ENCODE measurements at regions not wholly inside any gene's neighbourhood (a gene's known extent, or its start where the extent isn't known, plus 50 kb on each side); places are given as distances from the start of the nearest gene placed in this dataset.
"Not testable (repeated sequence)": the region's sequence is repeated elsewhere in the genome, so short reads cannot be mapped to it uniquely, and the experiment has no call there.

DNA sequence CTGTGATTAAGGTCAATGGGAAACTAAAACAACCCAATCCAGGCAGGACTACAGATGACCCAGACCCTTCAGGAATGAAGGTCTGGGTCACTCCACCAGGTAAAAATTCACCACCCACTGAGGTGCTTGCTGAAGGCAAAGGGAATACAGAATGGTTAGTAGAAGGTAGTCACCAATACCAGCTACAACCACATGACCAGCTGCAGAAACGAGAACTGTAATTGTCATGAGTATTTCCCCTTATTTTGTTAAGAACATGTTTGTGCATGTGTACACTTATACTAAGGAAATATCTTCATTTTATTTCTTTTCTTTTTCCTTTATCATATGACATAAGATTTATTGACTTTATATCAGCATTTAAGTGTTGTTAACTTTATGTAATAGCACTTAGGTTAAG is 126.1 kb upstream of the ZC3H12C start:
- intact Hi-C loops (cut with micrococcal nuclease), result not testable (repeated sequence)

DNA sequence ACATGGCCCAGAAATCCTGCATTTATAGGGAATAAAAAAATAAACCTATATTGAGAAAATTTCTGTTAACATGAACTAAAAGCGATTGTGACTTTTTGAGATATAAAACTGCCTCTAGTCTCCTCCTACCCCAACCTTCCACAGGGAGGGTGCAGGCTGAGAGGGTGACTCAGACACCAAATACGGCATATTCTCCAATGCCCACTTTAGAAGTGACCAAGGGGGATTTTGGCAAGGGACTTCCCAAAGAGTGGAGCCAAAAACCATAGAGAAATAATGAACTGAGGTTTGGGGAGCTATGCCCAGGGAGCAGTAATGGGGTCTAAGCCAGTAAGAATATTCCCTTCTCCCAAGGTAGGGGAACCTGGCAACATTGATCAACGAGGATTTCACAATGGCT is 124.9 kb upstream of the ZC3H12C start:
- intact Hi-C loops (cut with micrococcal nuclease), result no loop called here

DNA sequence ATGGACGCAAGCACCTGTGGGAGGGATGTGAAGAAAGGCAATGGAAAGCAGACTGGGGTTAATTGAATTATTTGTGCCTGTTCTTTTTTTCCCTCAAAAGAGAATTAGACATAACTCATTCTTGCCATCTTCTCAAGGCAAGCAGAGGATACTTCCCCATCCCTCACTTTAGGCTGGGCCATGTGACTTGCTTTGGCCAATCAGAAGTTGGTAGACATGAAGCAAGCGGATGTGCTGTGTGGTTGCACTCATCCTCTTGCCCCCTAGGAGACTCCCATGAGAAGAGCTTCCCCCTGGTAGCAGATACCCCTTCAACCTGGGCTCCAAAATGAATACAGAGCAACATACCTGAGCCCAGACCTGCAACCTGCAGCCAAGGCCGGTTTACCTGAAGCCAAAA is 124.4 kb upstream of the ZC3H12C start:
- intact Hi-C loops (cut with micrococcal nuclease), result no loop called here

DNA sequence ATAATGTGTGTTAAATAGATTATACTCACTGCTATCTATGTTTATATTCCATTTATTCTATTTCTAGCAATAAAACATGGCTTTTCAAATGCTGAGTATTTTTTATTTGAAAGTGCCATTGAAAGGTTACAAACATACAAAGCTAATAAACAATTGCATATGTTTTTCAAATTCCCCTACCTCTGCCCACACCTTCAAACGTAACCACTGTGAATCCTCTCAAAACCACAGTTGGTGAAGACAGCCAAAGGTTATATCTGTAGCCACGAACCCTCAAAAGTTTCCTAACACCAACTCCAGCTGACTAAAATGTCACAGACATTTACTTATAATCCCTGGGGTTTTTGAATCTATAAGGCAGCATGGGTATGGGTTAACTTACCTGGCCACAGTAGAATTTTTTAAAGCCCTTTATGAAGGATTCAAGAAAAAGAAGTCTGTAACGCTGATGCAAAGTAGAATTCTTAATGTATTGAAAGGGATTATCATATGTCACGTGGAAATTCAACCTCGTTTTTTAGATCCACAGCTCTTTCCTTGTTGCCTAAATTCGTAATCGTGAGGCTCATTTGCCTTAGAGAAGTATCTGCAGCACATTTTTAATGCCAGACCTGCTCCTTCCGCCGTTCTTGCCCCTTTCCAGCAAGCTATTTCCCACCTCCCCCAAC is 122.5 kb upstream of the ZC3H12C start:
- intact Hi-C loops (cut with micrococcal nuclease), result loop anchor here (1.0 kb wide), 2 partner anchors 15 to 108 kb away; no protein-coding TSS in a partner anchor

DNA sequence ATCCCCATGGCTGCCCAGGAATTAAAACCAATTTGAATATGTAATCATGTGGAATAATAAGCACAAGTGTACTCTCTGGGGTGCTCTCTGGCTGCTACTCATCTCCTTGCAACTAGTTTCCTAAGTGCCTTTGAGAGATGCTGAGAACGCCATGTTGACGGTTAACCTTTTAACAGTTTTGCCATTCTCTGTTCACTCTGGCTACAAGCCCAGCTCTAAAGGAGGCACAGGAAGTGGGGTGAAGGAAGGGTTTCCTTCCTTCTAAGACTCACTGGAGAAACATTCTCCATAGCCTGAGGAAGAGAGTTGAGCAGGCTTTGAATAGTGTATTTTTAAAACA is 122.0 kb upstream of the ZC3H12C start:
- intact Hi-C loops (cut with micrococcal nuclease), result loop anchor here (1.0 kb wide), 1 partner anchor 14 kb away; no protein-coding TSS in a partner anchor

DNA sequence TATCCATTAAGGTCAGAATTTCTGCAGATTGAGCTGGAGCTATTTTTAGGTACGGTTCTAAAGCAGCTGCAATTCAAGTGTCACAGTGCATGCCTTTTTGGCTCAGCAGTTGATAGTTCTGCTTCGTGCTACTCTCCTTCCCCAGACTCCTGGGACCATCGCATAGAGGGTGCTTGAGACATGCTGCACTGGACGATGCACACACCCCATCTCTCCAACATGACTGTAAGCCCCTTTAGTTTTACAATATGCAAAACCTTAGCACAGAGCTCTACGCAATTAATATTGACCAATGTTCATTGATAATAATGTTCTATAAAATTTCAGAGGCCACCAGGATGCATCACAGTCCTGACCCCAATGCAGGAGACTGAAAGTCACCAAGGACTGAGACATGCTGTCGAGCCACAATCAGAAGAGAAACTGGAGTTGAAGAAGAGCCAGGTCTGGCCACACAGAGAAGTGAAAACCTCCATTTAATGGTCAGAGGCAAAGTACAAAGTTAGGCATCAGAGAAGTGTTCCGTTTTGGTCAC is 120.9 kb upstream of the ZC3H12C start:
- intact Hi-C loops (cut with micrococcal nuclease), result no loop called here

DNA sequence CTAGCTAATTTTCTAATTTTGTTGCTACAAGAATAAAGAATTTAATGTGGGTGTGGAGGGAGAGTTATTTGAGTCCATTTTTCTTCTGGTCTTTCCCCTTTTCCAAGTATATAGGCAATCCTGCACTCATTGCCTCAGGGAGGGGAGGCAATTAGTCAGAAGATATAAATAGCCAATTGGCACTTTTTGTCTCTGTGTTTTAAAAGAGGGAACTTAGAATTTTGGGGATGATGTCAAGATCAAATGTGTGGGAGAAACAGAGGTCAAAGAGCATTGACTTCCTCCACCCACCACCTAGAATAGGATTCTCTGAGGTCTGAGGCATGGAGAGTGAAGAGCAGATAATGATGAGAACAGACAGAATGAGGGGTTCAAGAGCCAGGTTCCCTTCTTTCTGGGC is 120.3 kb upstream of the ZC3H12C start:
- intact Hi-C loops (cut with micrococcal nuclease), result no loop called here

DNA sequence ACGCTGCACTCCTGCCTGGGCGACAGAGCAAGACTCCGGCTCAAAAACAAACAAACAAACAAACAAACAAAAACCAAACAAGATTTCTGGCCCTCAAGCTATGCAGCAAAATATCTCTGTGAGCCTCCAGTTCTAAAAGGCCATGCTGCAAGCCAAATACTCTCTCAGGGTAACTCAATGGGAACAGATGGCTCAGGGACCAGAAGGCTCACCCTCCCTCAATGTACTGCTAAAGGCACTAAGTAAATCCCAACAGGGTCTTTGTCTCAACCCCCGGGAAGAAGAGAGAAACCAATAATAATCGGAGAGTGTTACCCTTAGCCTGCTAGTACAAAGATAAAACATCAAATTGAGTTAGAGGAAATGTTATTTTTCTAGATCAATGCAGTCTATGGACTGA is 119.7 kb upstream of the ZC3H12C start:
- intact Hi-C loops (cut with micrococcal nuclease), result no loop called here

DNA sequence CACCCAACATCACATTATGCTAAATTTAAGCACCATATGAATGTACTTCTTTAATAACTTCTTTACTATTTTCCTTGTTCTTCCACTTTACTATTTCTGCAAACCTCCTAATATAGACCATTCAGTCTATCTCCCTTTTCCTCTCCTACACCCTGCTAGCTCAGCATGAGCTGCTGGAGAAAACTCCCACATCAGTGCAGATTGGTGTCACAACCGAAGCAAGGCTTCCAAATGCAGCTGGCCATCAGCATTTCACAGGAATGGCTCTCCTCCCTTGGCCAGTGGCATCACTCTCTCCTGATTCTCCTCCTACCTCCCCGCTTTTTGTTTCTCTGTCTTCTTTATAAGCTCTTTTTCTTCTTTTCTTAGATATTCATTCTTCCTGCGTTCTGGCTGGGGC is 118.7 kb upstream of the ZC3H12C start:
- intact Hi-C loops (cut with micrococcal nuclease), result no loop called here

DNA sequence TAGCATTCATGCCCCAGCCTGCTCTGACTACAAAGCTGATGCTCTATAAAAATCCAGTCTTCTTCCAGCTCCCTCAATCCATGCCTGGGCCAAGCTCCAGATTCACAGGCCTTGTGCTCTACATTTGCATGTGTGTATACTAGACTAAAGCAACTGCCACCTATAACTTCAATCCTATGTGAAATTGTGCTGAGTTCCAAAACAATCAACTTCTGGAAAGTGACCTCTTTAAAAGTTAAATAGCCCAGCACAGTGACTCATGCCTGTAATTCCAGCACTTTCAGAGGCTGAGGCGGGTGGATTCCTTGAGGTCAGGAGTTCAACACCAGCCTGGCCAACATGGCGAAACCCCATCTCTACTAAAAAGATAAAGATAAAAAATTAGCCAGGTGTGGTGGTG is 114.3 kb upstream of the ZC3H12C start:
- intact Hi-C loops (cut with micrococcal nuclease), result no loop called here

DNA sequence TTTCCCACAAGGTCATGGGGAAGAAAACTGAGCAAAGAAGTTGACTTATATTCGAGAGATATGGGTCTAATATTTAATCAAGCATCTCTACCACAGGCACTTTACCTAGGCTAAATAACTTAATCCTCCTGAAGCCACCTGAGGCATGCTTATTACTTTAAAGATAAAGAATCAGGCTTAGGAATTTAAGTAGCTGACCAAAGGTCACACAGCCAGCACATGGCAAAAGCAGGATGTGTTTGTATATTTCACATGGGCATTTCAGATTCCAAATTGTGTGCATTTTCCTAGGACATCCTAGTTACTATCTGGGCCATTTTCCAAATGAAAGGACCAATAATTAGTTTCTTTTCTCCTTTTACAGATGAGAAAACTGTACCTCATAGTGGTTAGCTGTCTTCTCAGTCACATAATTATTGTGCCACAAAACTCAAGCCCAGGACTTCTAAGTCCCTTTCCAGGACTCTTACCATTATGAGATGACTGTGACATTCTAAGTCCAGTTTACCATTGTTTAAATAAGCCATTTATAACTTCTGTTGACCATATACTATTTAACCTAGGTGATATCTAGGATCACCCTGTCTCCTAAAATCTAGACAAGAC is 112.1 kb upstream of the ZC3H12C start:
- intact Hi-C loops (cut with micrococcal nuclease), result no loop called here

DNA sequence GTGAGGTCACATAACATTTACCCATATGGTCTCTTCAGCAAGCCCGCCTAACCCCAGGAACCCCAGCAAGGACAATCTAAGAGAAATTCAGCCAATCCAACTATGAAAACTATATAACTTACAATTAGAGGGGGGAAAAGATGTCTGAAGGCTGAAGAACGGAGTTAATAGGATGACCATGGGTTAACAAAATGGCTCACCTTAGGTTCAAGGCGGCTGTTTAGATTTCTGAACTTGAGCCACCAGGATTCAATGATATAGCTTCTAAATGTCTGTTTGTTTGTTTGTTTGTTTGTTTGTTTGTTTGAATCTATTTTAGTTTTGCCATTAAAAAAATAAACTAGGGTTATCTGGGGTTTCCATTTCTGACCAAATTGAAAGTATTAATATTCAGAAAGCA is 109.8 kb upstream of the ZC3H12C start:
- intact Hi-C loops (cut with micrococcal nuclease), result no loop called here

DNA sequence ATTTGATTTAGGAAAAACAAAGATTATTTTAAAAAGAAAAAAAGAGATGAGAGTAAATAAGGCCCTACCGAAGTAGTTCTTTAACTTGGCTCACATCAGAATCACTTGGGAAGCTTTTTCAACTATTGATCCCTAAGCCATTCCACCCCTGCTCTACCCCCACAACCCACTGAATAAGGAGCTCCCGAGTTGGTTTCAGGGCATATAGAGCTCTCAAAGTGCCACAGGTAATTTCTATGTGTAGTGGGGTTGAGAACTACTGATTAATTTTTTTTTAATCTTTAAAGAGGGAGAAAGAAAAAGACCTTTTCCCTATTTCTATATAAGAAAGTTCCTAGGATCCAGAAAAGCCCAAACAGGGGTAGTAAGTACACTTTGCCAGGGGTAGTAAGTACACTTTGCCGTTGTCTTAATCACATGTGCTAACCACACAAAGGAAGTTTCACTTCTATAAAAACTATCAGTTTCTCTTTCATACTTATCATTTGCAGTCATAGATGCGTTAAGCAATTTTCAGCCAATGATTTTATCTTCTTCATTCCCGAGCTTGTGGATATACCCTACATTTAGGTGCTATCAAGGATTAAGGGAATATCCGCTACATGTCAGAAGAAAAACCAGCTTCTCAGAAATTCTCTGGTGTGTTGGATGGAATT is 108.4 kb upstream of the ZC3H12C start:
- intact Hi-C loops (cut with micrococcal nuclease), result loop anchor here (1.0 to 2.0 kb wide), 5 partner anchors 13 to 364 kb away; partner anchors contain the start of gene ZC3H12C

DNA sequence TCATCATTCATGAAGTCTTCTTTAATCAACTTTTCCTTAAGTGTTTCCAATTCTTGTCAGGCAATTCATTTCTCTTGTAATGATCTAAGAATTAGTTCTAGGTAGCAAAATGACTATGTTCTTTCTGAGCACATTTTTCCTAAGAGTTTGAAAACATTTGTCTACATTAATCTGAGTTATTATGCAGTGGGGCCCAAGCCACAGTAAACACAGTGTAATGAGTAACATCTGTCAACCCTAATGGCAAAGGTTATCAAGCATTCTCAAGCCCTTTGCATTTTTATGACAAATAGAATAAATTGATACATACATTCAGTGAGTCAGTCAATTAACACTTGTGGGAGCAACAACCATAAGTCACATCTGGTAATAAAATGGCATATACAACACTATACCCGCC is 106.7 kb upstream of the ZC3H12C start:
- intact Hi-C loops (cut with micrococcal nuclease), result no loop called here

DNA sequence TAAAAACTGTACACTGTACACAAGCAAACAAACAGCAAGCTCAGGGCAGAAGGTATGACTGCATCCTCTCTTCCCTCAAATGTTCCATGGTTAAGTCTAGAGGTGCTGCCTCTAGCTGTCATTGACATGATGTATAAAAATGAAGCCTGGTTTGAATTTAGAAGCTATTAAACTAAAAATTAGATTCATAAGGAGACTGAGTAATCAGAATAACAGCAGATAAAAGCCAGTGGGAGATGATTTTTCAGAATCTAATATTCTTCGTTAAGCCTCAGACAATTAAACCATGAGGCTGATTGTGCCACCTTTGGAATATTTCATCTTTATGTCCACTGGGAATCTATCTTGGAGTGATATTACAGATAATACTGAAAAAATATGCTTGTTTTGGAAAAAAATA is 101.4 kb upstream of the ZC3H12C start:
- intact Hi-C loops (cut with micrococcal nuclease), result no loop called here

DNA sequence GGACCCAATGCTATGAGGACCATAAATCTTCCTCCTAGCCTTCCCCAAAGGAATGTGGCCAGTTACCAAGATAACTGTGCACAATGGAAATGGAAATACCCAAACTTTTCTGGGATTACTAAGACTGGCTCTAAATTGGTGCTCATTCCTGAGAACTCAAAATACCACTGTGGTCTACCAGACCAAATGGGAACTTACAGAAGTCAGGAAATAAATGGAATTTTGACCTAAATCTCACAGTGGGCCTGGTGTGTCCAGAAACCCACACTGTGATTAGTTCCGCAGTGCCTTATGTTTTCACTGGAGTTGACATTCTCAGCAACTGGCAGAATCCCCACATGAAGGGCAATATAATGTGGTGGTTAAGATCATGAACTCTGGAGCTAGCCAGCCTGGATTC is 99.4 kb upstream of the ZC3H12C start:
- intact Hi-C loops (cut with micrococcal nuclease), result no loop called here

DNA sequence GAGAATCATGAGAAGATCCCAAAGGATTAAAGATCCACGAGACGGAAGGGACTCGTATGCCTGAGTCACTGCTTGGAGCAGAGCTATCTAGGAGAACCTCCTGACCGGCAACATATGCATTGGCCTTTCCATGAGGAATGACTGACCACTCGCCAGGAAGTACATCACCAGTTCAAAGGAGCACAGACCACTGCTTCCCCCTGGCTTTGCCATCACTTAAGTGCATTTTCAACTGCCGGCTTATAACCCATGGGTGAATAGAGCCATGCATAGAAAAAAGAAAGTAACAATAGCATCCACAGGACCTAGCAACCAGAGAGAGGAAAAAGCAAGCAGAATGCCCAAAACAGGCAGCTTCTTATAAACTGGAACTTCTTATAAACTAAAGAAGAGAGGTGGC is 98.3 kb upstream of the ZC3H12C start:
- intact Hi-C loops (cut with micrococcal nuclease), result no loop called here

DNA sequence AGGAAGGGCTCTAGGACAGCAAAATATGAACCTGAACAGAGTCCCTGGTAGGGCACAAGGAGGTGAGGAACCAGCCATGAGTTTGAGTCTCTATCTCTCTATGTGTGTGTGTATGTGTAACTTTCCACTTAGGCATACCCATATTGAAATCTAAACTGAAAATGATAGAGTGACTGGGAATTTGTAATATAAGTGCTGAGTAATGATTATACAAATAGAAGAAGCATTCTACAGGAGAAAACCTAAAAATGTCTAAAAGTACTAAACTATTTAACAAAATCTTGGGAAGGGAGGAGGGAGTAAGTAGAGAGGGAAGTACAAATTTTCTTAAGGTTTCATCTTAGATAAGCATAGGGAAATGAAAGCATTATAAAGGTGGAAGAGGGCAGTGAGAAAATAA is 97.1 kb upstream of the ZC3H12C start:
- intact Hi-C loops (cut with micrococcal nuclease), result no loop called here

DNA sequence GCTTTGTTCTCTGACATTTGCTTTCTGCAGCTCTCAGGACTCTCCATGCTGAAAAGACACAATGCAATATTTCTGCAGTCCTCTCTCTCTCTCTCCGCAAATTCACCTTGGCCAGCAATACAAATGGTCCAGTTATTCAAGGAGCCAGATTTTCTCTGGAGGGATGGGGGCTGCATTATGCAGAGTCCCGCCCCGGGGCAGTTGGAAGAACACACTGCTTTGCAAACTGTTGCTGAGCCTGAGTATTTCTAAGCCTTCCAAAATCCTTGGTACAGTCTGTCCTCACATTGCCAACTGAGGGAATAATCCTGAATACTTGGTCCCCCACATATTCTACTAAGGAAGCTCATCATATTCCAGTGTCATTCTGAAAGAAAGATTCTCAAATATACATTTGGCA is 94.3 kb upstream of the ZC3H12C start:
- intact Hi-C loops (cut with micrococcal nuclease), result no loop called here

DNA sequence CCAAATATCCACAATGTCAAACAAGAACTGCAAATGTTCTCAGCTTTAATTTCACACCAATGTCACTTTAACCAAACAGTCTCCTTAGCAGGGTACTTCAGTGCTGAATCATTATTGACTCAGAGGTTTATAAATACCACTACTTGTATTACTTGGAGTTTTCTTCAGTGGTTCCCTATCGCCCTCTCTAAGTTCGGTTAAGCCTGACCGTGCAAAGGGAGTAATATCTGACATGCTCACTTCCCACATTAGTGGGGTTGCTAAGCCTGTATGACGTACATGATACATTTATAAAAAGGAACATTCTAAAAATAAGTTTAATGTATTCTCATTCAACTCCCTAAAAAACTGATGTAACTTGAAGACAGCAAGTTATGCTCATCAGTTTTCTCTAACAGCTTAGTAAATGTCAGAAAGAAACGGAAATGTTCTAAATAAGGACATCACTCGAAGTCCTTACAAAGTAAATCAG is 93.1 kb upstream of the ZC3H12C start:
- intact Hi-C loops (cut with micrococcal nuclease), result no loop called here

DNA sequence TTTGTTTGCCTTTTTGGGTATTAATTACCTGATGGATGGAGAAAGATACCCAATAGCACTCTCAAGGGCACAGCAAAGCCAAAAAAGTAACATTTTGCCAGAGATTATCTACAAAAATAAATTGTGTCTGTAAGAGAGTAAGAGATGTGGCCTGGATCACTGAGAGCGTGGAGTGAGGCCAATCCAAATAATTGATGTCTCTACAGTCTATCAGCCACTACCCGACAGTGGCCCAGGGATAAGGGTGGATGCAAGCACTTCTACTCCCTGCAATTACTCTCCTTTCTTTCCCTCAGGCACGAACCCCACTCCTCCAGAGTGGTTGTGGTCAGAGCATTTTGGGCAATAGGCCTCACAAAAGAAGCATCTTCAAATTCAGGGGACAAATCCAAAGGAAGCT is 92.3 kb upstream of the ZC3H12C start:
- intact Hi-C loops (cut with micrococcal nuclease), result no loop called here

DNA sequence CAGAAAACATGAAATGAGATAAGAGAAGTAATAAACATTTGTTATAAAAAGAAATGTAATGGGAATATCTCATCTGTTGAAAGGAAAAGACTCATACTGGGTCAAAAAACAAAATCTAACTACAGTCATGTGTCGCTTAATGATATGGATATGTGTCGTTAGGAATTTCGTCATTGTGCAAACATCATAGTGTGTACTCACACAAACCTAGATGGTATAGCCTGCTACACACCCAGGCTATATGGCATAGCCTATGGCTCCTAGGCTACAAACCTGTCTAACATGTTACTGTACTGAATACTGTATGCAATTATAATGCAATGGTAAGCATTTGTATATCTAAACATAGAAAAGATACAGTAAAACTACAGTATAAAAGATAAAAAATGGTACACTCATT is 89.8 kb upstream of the ZC3H12C start:
- intact Hi-C loops (cut with micrococcal nuclease), result no loop called here

DNA sequence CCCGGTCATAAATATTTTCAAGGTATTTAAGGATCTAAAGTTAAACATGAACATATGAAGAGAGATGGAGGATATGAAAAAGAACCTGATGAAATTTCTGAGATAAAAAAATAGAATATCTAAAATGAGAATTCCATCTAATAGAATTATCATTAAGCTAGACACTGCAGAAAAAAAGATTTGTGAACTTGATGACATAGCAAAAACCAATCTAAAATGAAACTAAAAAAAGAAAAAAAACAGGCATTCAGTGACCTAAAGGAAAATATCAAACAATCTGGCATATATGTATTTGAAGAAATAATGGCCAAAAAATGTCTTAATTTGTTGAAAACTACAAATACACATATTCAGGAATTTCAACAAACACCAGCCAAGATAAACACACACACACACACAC is 81.6 kb upstream of the ZC3H12C start:
- intact Hi-C loops (cut with micrococcal nuclease), result no loop called here

Measured in T-helper 1 cell treated with Interleukin-12 subunit alpha and Interleukin-12 subunit beta and Interleukin-4 antibody, amounts not matched to agents 30 ng/mL and 1 ng/mL, for 36 hours (primary cell).